SK-N-SH (cell line): ENCODE measurements at regions not wholly inside any gene's neighbourhood (a gene's known extent, or its start where the extent isn't known, plus 50 kb on each side); places are given as distances from the start of the nearest gene placed in this dataset.
A peak's percentile ranks its signal among the peaks of the same experiment; 100 is the strongest.

Experiments used
- CTCF ChIA-PET: fragments of 300-600, 350-600 bp; formaldehyde crosslinking; extraction: SDS; loops from one replicate; lab custom pipeline; 2021; lab: Yijun Ruan, JAX
- POLR2A ChIA-PET: fragments of 350-600 bp; sonication (Branson Sonifier 250); formaldehyde crosslinking; extraction: SDS; loops from one replicate; lab custom pipeline; 2020; ENCODE audit warnings: antibody characterized with exemption, inconsistent platforms; lab: Yijun Ruan, JAX
- DNase-seq: peaks from one replicate; pipeline ENCODE4 v3.0.0; 2012
- H2AFZ ChIP-seq: fragments of 200-600 bp; sonication (generic); 2 replicates; pipeline ENCODE4 v1.8.1; 2016; ENCODE audit warnings: antibody characterized with exemption, mild to moderate bottlenecking, low read depth
- H3F3A ChIP-seq: fragments of 200-600 bp; sonication (generic); replicated peaks from 2 replicates; pipeline ENCODE3; 2016; ENCODE audit warnings: antibody characterized with exemption, mild to moderate bottlenecking; ENCODE audit not compliant: insufficient read depth
- H3K27ac ChIP-seq, 2 experiments: fragments of 200-500 bp in 1 of 2; fragments of 200-600 bp in 1 of 2; sonication (Bioruptor generic) in 1 of 2; sonication (generic), shearing (Covaris generic) in 1 of 2; 2 replicates each; pipeline versions ENCODE4 v1.5.1 to v1.6.1; 2014 to 2016; ENCODE audit warnings: low read depth in 2 of 2, inconsistent platforms in 1 of 2, low read length in 1 of 2, mild to moderate bottlenecking in 1 of 2, mixed read lengths in 1 of 2
- H3K27me3 ChIP-seq: fragments of 200-600 bp; sonication (generic), shearing (Covaris generic); 2 replicates; pipeline ENCODE4 v1.6.1; 2016; ENCODE audit warnings: mixed run types; ENCODE audit not compliant: insufficient read depth
- H3K36me3 ChIP-seq, 2 experiments: fragments of 200-500 bp in 1 of 2; fragments of 200-600 bp in 1 of 2; sonication (Bioruptor generic) in 1 of 2; sonication (generic) in 1 of 2; replicated peaks in 1 of 2; 2 replicates each; pipeline versions ENCODE3 to v1.5.1; 2014 to 2016; ENCODE audit warnings: low read length in 1 of 2, mild to moderate bottlenecking in 1 of 2; ENCODE audit not compliant: insufficient read depth in 2 of 2, control insufficient read depth in 1 of 2
- H3K4me1 ChIP-seq, 2 experiments: fragments of 200-500 bp in 1 of 2; fragments of 200-600 bp in 1 of 2; sonication (Bioruptor generic) in 1 of 2; sonication (generic), shearing (Covaris generic) in 1 of 2; 2 replicates each; pipeline versions ENCODE4 v1.5.1 to v1.6.1; 2014 to 2016; ENCODE audit warnings: low read depth in 1 of 2, low read length in 1 of 2, mixed run types in 1 of 2; ENCODE audit not compliant: insufficient read depth in 2 of 2, control insufficient read depth in 1 of 2
- H3K4me2 ChIP-seq: fragments of 200-600 bp; sonication (generic), shearing (Covaris generic); 2 replicates; pipeline ENCODE4 v1.6.1; 2017; ENCODE audit warnings: mixed run types
- H3K4me3 ChIP-seq, 2 experiments: fragments of 200-500 bp in 1 of 2; fragments of 200-600 bp in 1 of 2; sonication (Bioruptor generic) in 1 of 2; sonication (generic), shearing (Covaris generic) in 1 of 2; 2 replicates each; pipeline versions ENCODE4 v1.5.1 to v1.8.1; 2014 to 2016; ENCODE audit warnings: low read depth in 2 of 2, inconsistent platforms in 1 of 2, low read length in 1 of 2, mild to moderate bottlenecking in 1 of 2, mixed read lengths in 1 of 2, moderate library complexity in 1 of 2
- H3K79me2 ChIP-seq: fragments of 200-600 bp; sonication (generic); 2 replicates; pipeline ENCODE4 v1.8.1; 2017; ENCODE audit warnings: mild to moderate bottlenecking; ENCODE audit not compliant: insufficient read depth
- H3K9ac ChIP-seq: fragments of 200-600 bp; sonication (generic); 2 replicates; pipeline ENCODE4 v1.6.1; 2017; ENCODE audit warnings: mixed run types
- H3K9me2 ChIP-seq: fragments of 200-600 bp; sonication (generic); 2 replicates; pipeline ENCODE4 v1.6.1; 2017; ENCODE audit warnings: mixed run types
- H3K9me3 ChIP-seq: fragments of 200-600 bp; sonication (generic); 2 replicates; pipeline ENCODE4 v1.6.1; 2017; ENCODE audit warnings: mixed run types, mild to moderate bottlenecking, moderate library complexity
- H4K20me1 ChIP-seq: fragments of 200-600 bp; sonication (generic); 2 replicates; pipeline ENCODE4 v1.6.1; 2017; ENCODE audit warnings: mild to moderate bottlenecking, mixed run types; ENCODE audit not compliant: insufficient read depth
- CTCF ChIP-seq: fragments of 200-600 bp; sonication (generic); IDR thresholded peaks from 2 replicates; pipeline ENCODE4 v1.6.1; 2017; ENCODE audit warnings: antibody characterized with exemption, mild to moderate bottlenecking, moderate library complexity
- ELF1 ChIP-seq: IDR thresholded peaks from 2 replicates; pipeline ENCODE4 v1.4.0; 2012
- EP300 ChIP-seq, 2 experiments: IDR thresholded peaks; 2 replicates each; pipeline versions ENCODE4 v1.4.0 to v1.6.1; 2012; ENCODE audit warnings: borderline replicate concordance in 1 of 2, low read depth in 1 of 2, low read length in 1 of 2
- FOSL2 ChIP-seq: IDR thresholded peaks from 2 replicates; pipeline ENCODE4 v1.4.0; 2012; ENCODE audit warnings: low read depth, mild to moderate bottlenecking, moderate library complexity, borderline replicate concordance
- FOXJ3 ChIP-seq: sonication (generic); formaldehyde crosslinking; IDR thresholded peaks from 2 replicates; pipeline ENCODE4 v1.5.1; 2020; ENCODE audit warnings: mild to moderate bottlenecking, missing genetic modification reagents
- GABPA ChIP-seq: IDR thresholded peaks from 2 replicates; pipeline ENCODE4 v1.4.0; 2012; ENCODE audit warnings: low read depth, mild to moderate bottlenecking
- GATA2 ChIP-seq: sonication (generic); formaldehyde crosslinking; IDR thresholded peaks from 2 replicates; pipeline ENCODE4 v1.5.0; 2020; ENCODE audit warnings: mild to moderate bottlenecking, missing genetic modification reagents
- JUND ChIP-seq: IDR thresholded peaks from 2 replicates; pipeline ENCODE4 v1.4.0; 2012
- NRF1 ChIP-seq: IDR thresholded peaks from 2 replicates; pipeline ENCODE4 v1.6.1; 2012; ENCODE audit warnings: low read depth, mild to moderate bottlenecking, low read length
- PBX3 ChIP-seq: IDR thresholded peaks from 2 replicates; pipeline ENCODE4; 2012
- RAD21 ChIP-seq: IDR thresholded peaks from 2 replicates; pipeline ENCODE4 v1.6.1; 2012; ENCODE audit warnings: mild to moderate bottlenecking, low read length
- RFX5 ChIP-seq: IDR thresholded peaks from 2 replicates; pipeline ENCODE4 v1.6.1; 2012; ENCODE audit warnings: mild to moderate bottlenecking, improper control_type of control experiment, low read length
- RXRA ChIP-seq: IDR thresholded peaks from 2 replicates; pipeline ENCODE4 v1.4.0; 2012; ENCODE audit warnings: low read depth, mild to moderate bottlenecking, borderline replicate concordance
- SIN3A ChIP-seq: IDR thresholded peaks from 2 replicates; pipeline ENCODE4 v1.6.1; 2012; ENCODE audit warnings: low read depth, mild to moderate bottlenecking, low read length, moderate library complexity, borderline replicate concordance
- SMC3 ChIP-seq: IDR thresholded peaks from 2 replicates; pipeline ENCODE4 v1.6.1; 2012; ENCODE audit warnings: low read depth, low read length, improper control_type of control experiment
- TAF1 ChIP-seq: IDR thresholded peaks from 2 replicates; pipeline ENCODE4 v1.6.1; 2012; ENCODE audit warnings: low read depth, mild to moderate bottlenecking, low read length, moderate library complexity, borderline replicate concordance
- USF2 ChIP-seq: fragments of 150-350 bp; IDR thresholded peaks from 2 replicates; pipeline ENCODE4 v1.6.1; 2017; ENCODE audit warnings: antibody characterized with exemption, low read length, low read depth, borderline replicate concordance
- ZBTB33 ChIP-seq: IDR thresholded peaks from 2 replicates; pipeline ENCODE4 v1.4.0; 2012; ENCODE audit warnings: low read depth, borderline replicate concordance
- WGBS: methylation state at CpG from one replicate; pipeline ENCODE4 v1.1.6; 2017; ENCODE audit warnings: low lambda C conversion rate; 5-methylcytosine and 5-hydroxymethylcytosine counted together

- TF ChIP-seq NRF1 (no peak), RAD21 (no peak), RFX5 (no peak), TAF1 (no peak), EP300 (IDR thresholded peaks at IDR 0.05; ENCODE audit: borderline replicate concordance in 1 of 2, low read depth in 1 of 2, low read length in 1 of 2) (no peak), ZBTB33 (no peak), GATA2 (CRISPR knock-in tag) (no peak), CTCF (no peak), USF2 (no peak), JUND (no peak), RXRA (no peak), FOSL2 (no peak)
- H3K9ac ChIP-seq: no peak overlapping the region
- ChIA-PET POLR2A (no interaction called here), CTCF (no interaction called here)
- H3K4me3 ChIP-seq: no peak overlapping the region
- no peaks in the 10 kb centered on the region for H3K9me3 ChIP-seq
- H3F3A ChIP-seq: peaks cover 27% of the 10 kb centered on the region
- no peaks in the 10 kb centered on the region for H3K4me1 ChIP-seq
- H4K20me1 ChIP-seq: no peaks in the 10 kb centered on the region
- H3K27ac ChIP-seq: no peak overlapping the region
- no peaks in the 10 kb centered on the region for H3K36me3 ChIP-seq
- DNase-seq: no peak
- 98% methylated on average over 6 of the region's 6 CpGs for WGBS
- H2AFZ ChIP-seq: no peak overlapping the region
- H3K79me2 ChIP-seq: no peaks in the 10 kb centered on the region
- no peak overlapping the region for H3K4me2 ChIP-seq
- H3K27me3 ChIP-seq: no peaks in the 10 kb centered on the region
- H3K9me2 ChIP-seq: no peaks in the 10 kb centered on the region
Measured at GRCh38 chr1:8139383-8139782, 113.3 kb upstream of the ERRFI1 start.

GRCh38 chr1:8138673-8139072 is 112.6 kb upstream of the ERRFI1 start:
- no peak overlapping the region for H3K4me3 ChIP-seq
- no peak overlapping the region for H3K9ac ChIP-seq
- peak overlapping the region in 1 of 2 experiments; percentile 77; a peak in 1 of 4 replicates for H3K27ac ChIP-seq
- peaks cover 34% of the 10 kb centered on the region for H3F3A ChIP-seq
- no peak for DNase-seq
- no peaks in the 10 kb centered on the region for H4K20me1 ChIP-seq
- ChIA-PET POLR2A (no interaction called here), CTCF (no interaction called here)
- H3K4me1 ChIP-seq: peaks cover 0 to under 1% of the 10 kb centered on the region in 2 experiments; a peak in 1 of 4 replicates
- H3K27me3 ChIP-seq: no peaks in the 10 kb centered on the region
- H3K4me2 ChIP-seq: no peak overlapping the region
- H2AFZ ChIP-seq: no peak overlapping the region
- no peaks in the 10 kb centered on the region for H3K9me3 ChIP-seq
- 95% methylated on average over 6 of the region's 6 CpGs for WGBS
- no peaks in the 10 kb centered on the region for H3K79me2 ChIP-seq
- H3K9me2 ChIP-seq: no peaks in the 10 kb centered on the region
- no peaks in the 10 kb centered on the region for H3K36me3 ChIP-seq
- no peak for TF ChIP-seq ZBTB33
- no peak for TF ChIP-seq FOXJ3
- TF ChIP-seq PBX3: no peak
- TF ChIP-seq RFX5: no peak
- no peak for TF ChIP-seq NRF1
- no peak for TF ChIP-seq GABPA
- no peak for TF ChIP-seq GATA2 (CRISPR knock-in tag)
- no peak for TF ChIP-seq SMC3
- TF ChIP-seq USF2: no peak
- TF ChIP-seq ELF1: no peak
- TF ChIP-seq RAD21: no peak
- no peak for TF ChIP-seq SIN3A
